ENCODE measurements at regions not wholly inside any gene's neighbourhood (a gene's known extent, or its start where the extent isn't known, plus 50 kb on each side); places are given as distances from the start of the nearest gene placed in this dataset.

DNA sequence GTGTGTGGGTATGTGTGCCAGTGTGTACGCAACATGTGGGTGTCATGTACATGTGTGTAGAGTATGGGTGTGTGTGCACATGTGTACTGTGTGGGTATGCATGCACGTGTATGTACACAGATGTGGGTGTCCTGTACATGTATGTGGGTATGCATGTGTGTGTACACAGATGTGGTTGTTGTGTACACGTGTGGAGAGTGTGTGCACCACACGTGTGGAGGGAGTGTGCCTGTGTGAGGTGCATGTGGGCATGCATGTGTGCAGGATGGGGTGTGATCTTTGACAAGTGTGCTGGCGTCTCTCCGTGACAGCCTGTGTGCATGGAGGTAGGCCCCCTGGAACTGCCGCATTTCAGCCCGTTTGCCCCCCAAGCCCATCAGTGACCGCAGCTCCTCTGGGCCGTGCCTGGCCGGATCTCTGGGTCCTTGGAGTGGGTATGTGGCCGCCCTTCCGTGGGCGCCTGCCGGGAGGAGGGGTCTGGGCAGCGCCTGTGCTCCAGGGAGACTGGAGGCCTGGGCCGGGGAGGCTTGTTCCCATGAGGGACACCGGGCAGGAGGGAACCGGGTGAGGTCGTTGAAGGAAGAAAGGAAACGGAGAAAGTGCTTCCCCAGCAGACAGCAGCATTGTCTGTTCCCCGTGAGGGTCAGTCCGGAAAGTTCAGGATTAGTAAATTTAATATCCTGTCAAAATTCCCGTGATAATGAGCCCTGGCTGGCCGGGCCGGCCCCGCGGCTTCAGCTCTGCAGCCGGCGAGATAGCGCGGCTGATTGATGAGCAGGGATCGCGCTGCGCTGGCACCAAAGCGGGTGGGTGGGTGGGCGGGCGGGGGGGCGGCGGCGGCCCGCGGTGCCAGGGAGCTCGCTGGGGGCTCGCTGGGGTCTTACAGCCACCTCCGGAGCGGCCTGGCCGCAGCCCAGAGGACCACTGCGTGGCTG lies 91.1 kb upstream of the SOX1 start:
- no peaks in the 10 kb centered on the region for H3K9me3 ChIP-seq (ENCODE audit: control insufficient read depth, low read length, poor library complexity, severe bottlenecking)
- ATAC-seq (no peak), DNase-seq (no peak)
- H3K4me1 Mint-ChIP-seq: no peaks in the 10 kb centered on the region
- no peak overlapping the region for H3K4me3 Mint-ChIP-seq
- no peak overlapping the region for H3K27ac Mint-ChIP-seq
- H3K27me3 Mint-ChIP-seq: peaks cover 12% of the 10 kb centered on the region
- H3K36me3 Mint-ChIP-seq (ENCODE audit: low read depth): no peaks in the 10 kb centered on the region

DNA sequence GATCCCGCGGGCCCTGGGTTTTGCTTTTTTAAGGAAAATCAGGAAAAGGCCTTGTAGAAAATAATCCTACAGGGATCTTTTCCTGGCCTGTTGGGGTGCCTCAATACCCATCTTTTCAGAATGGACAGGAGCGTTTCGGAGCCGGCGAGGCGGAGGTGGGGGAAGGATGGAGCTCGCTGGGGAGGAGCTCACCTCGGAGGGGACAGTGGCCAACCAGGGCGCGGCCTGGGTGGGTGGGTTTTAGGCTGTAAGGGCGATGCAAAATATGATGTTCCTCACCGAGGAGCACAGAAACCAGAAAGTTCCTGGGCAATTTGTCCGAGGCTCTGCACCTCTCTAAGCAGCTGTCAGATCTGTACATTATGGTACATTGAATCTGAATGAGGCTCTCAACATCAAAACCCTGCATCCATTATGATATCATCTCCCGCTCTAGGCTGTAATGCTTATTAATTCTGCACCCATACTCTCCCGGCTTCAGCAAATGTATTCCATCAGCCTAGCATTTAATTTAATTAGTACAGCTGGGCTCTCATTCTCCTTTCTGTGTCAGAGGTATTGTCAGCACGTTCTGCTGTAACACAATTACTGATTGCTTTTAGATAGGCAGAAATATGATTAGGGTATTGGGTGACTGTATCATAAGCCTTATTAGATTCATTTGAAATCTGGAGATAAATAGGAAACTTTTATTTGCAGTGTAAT lies 90.3 kb upstream of the SOX1 start:
- no peak for ATAC-seq
- H3K27me3 Mint-ChIP-seq: peaks cover 18% of the 10 kb centered on the region

DNA sequence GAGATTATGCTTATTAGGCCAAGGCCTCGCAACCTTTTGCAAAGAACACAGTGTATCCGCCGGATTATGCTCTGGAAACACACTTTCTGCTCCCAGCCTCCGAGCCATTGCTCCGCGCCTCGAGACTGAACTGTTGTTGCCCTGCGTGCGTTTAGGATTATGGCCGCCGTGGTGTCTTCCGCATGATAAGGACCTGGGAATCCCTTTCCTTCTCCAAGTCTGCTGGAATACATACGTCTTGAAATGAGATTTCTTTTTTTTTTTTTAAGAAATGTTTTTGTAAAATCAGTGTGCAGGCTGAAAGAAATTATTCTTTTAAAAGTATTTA lies 89.8 kb upstream of the SOX1 start:
- no peak overlapping the region for H3K27ac Mint-ChIP-seq
- H3K27me3 Mint-ChIP-seq: peaks cover 18% of the 10 kb centered on the region

More for the DNA sequence above, 90.3 kb upstream of the SOX1 start:
- Mint-ChIP-seq H3K36me3 (ENCODE audit: low read depth) (no peaks in the 10 kb centered on the region), H3K4me1 (no peaks in the 10 kb centered on the region), H3K27ac (no peak overlapping the region), H3K4me3 (no peak overlapping the region)
- DNase-seq: no peak
- no peaks in the 10 kb centered on the region for H3K9me3 ChIP-seq (ENCODE audit: control insufficient read depth, low read length, poor library complexity, severe bottlenecking)

DNA sequence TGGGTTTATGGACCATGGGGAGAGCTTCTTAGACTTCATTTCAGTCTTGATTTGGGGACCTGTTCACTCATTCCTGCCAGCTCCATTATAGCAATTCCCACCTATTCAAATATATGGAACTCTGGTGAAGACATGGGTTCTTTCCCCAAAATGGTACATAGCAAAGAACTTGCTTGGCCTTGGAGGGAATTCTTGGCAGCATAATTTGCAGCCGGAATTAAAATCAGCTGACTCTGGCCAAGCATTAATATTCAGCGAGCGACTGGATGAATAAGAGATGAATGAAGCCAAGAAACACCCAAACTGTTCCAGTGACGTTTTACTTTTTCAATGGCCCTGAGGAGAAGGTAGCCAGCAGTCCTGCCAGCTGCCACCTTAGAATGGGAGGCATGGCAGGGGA lies 88.4 kb upstream of the SOX1 start:
- no peak overlapping the region for H3K27ac Mint-ChIP-seq
- no peaks in the 10 kb centered on the region for H3K9me3 ChIP-seq (ENCODE audit: control insufficient read depth, low read length, poor library complexity, severe bottlenecking)
- ATAC-seq: no peak
- DNase-seq: no peak
- no peaks in the 10 kb centered on the region for H3K4me1 Mint-ChIP-seq
- no peak overlapping the region for H3K4me3 Mint-ChIP-seq
- H3K27me3 Mint-ChIP-seq: peaks cover 18% of the 10 kb centered on the region
- no peaks in the 10 kb centered on the region for H3K36me3 Mint-ChIP-seq (ENCODE audit: low read depth)

More for the DNA sequence above, 89.8 kb upstream of the SOX1 start:
- Mint-ChIP-seq H3K4me3 (no peak overlapping the region), H3K4me1 (no peaks in the 10 kb centered on the region), H3K36me3 (ENCODE audit: low read depth) (no peaks in the 10 kb centered on the region)
- ATAC-seq (no peak), DNase-seq (no peak)
- no peaks in the 10 kb centered on the region for H3K9me3 ChIP-seq (ENCODE audit: control insufficient read depth, low read length, poor library complexity, severe bottlenecking)

DNA sequence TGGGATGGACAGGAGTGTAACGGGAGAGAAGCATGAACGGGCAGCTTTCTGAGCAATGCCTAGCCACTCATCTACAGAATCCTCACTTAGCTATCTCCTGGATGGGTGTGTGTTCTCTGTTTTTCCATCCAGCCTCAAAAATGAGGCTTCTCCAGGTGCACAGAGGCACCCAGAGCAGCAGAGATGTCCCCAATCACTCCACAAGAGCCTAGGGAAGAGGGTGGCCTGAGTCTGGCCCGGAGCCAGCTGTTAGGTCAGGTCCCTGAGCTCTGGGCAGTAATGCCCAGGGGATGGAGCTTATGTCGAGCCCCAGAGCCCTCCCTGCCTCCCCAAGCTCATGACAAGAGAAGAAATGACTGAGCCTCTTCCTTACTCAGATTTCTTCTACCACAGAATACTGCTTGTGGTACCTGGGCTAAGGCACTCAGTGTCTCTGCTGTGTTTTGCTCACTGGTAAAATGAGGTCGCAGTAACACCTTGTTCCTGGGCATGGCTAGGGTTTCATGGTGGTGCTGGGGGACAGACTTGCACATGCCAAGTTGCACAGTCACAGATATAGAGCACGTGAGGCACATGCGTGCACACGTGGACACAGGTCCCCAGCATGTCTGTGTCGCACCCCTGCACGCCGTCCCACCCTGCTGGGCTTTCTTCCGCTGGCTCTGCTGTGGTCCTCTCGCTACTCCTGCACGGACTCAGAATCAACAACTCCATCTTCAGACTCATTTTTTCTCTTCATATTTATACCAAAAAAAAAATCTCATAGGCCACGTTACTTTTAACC lies 86.6 kb upstream of the SOX1 start:
- H3K4me1 Mint-ChIP-seq: no peaks in the 10 kb centered on the region
- no peaks in the 10 kb centered on the region for H3K9me3 ChIP-seq (ENCODE audit: control insufficient read depth, low read length, poor library complexity, severe bottlenecking)
- DNase-seq (no peak), ATAC-seq (no peak)
- no peaks in the 10 kb centered on the region for H3K36me3 Mint-ChIP-seq (ENCODE audit: low read depth)
- H3K27ac Mint-ChIP-seq: no peak overlapping the region
- no peak overlapping the region for H3K4me3 Mint-ChIP-seq
- peaks cover 18% of the 10 kb centered on the region for H3K27me3 Mint-ChIP-seq

DNA sequence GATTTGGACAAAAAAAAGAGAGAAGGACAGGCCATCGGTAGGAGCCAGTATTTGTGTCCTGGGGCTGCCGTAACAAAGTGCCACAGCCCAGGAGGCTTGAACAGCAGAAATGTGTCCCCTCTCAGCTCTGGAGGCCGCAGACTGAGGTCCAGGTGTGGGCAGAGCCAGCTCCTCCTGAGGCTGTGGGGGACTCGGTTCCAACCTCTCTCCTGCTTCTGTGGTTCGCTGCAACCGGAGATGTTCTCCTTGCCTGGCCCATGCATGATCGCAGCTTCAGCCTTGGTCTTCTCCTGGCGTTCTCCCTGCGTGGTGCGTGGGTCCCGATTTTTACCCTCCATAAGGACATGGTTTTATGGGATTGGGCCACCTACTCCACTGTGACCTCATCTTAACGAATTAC lies 85.9 kb upstream of the SOX1 start:
- no peak overlapping the region for H3K27ac Mint-ChIP-seq
- no peaks in the 10 kb centered on the region for H3K4me1 Mint-ChIP-seq
- no peaks in the 10 kb centered on the region for H3K9me3 ChIP-seq (ENCODE audit: control insufficient read depth, low read length, poor library complexity, severe bottlenecking)
- H3K4me3 Mint-ChIP-seq: no peak overlapping the region
- ATAC-seq (no peak), DNase-seq (no peak)
- H3K36me3 Mint-ChIP-seq (ENCODE audit: low read depth): no peaks in the 10 kb centered on the region
- peaks cover 18% of the 10 kb centered on the region for H3K27me3 Mint-ChIP-seq

DNA sequence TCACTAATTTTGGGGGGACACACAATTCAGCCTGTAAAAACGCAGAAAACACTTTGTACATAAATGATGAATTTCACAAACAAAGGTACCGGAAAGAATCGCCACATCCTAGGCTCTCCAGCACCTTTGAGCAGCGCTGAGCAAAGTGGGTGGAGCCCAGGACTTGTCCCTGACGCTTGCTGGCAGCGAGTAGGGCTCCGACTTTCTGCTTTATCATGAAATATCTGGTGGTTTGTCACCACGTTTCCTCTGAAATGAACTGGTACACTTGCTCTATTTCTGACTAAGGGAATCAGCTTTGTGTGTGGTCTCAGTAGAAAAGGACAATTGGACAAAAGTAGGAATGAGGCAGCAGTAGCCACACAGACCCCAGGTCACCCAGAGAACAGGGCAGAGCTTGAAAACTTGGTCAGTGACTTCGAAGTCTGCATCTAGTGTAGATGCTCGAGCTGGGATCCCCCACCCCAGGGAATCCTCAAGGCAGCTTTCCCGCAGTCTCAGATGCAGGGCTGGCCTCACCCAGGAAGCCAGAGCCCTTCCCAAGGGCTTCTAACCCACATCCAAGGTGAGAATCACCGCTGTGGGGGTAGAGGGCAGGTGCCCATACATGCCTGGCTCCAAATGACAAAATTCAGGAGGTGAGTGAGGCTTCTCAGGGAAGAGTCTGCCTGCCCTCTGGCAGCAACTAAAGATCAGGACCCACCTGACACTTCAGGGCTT lies 85.3 kb upstream of the SOX1 start:
- no peaks in the 10 kb centered on the region for H3K9me3 ChIP-seq (ENCODE audit: control insufficient read depth, low read length, poor library complexity, severe bottlenecking)
- H3K4me1 Mint-ChIP-seq: no peaks in the 10 kb centered on the region
- no peaks in the 10 kb centered on the region for H3K36me3 Mint-ChIP-seq (ENCODE audit: low read depth)
- no peak overlapping the region for H3K27ac Mint-ChIP-seq
- DNase-seq (no peak), ATAC-seq (no peak)
- no peak overlapping the region for H3K4me3 Mint-ChIP-seq
- peaks cover 18% of the 10 kb centered on the region for H3K27me3 Mint-ChIP-seq

DNA sequence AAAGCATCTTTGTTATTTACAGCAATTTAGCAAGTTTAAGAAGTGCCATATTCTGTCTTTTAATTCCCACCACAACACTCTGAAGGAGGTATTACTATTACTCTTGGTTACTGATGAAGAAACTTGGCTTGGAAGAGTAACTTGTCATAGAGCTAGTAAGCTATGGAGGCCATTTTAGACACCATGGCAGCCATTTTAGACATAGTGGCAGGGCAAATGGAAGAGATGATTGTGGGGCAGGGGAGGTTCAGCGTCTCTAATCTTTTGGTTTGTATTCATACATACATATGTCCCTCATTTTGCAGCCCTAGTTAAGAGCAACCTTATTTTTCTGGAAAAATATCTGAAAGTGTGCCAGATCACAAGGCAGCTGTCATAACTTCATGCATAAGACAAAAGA lies 82.6 kb upstream of the SOX1 start:
- no peaks in the 10 kb centered on the region for H3K4me1 Mint-ChIP-seq
- H3K4me3 Mint-ChIP-seq: no peak overlapping the region
- ATAC-seq (no peak), DNase-seq (no peak)
- H3K36me3 Mint-ChIP-seq (ENCODE audit: low read depth): no peaks in the 10 kb centered on the region
- H3K27ac Mint-ChIP-seq: no peak overlapping the region
- no peaks in the 10 kb centered on the region for H3K9me3 ChIP-seq (ENCODE audit: control insufficient read depth, low read length, poor library complexity, severe bottlenecking)
- peaks cover 11% of the 10 kb centered on the region for H3K27me3 Mint-ChIP-seq

DNA sequence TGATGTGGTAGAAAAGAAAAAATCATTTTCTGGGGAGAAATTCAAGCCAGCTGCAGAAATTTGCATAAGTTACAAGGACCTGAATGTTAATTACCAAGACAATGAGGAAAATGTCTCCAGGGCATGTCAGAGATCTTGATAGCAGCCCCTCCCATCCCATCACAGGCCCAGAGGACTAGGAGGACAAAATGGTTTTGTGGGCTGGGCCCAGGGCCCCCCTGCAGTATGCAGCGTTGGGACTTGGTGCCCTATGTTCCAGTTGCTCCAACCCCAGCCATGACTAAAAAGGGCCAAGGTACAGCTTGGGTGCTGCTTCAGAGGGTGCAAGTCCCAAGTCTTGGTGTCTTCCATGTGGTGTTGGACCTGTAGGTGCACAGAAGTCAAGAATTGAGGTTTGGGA lies 76.6 kb upstream of the SOX1 start:
- Mint-ChIP-seq H3K27ac (no peak overlapping the region), H3K36me3 (ENCODE audit: low read depth) (no peaks in the 10 kb centered on the region), H3K4me1 (no peaks in the 10 kb centered on the region), H3K4me3 (no peak overlapping the region), H3K27me3 (no peaks in the 10 kb centered on the region)
- no peaks in the 10 kb centered on the region for H3K9me3 ChIP-seq (ENCODE audit: control insufficient read depth, low read length, poor library complexity, severe bottlenecking)
- ATAC-seq: no peak
- DNase-seq: no peak

DNA sequence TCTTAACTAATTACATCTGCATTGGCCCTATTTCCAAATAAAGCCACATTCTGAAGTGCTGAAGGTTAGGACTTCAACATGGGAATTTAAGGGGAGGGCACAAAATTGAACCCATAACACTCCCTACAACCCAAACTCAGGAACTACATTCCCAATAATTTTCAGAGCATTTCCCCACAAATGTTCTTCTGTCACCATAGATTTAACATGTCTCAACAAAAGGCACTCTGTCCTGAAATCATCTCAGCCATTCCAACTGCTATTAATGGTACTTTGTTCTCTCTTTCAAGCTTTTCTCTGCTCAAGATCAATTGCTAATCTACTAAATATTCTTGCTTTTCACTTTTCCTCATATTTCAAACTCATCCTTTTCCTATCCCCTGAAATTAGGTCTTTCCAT lies 74.0 kb upstream of the SOX1 start:
- no peaks in the 10 kb centered on the region for H3K9me3 ChIP-seq (ENCODE audit: control insufficient read depth, low read length, poor library complexity, severe bottlenecking)
- H3K27ac Mint-ChIP-seq: no peak overlapping the region
- no peaks in the 10 kb centered on the region for H3K4me1 Mint-ChIP-seq
- DNase-seq: no peak
- H3K36me3 Mint-ChIP-seq (ENCODE audit: low read depth): no peaks in the 10 kb centered on the region
- H3K27me3 Mint-ChIP-seq: peaks cover 1% of the 10 kb centered on the region
- no peak for ATAC-seq
- no peak overlapping the region for H3K4me3 Mint-ChIP-seq

DNA sequence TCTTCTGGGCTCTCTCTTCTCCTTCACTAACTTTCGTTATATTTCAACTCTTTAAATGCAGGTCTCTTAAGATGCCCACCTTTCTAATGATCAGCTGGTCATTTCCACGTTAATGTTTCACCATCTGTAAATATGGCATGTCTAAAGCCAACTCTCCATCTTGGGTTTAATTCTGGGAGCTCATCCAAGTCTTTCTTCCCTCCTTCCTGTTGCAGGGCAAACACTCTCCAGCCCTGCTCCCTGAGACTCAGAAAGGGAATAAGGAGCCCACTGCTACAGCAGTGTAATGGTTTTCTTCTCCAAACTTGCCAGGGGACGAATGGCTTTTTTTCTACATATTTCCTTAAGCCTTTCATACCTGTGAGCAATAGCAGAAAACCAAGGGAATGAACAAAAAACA lies 73.3 kb upstream of the SOX1 start:
- DNase-seq: no peak
- Mint-ChIP-seq H3K27ac (no peak overlapping the region), H3K4me3 (no peak overlapping the region), H3K36me3 (ENCODE audit: low read depth) (no peaks in the 10 kb centered on the region), H3K27me3 (peaks cover 9% of the 10 kb centered on the region), H3K4me1 (no peaks in the 10 kb centered on the region)
- no peak for ATAC-seq
- H3K9me3 ChIP-seq (ENCODE audit: control insufficient read depth, low read length, poor library complexity, severe bottlenecking): no peaks in the 10 kb centered on the region

DNA sequence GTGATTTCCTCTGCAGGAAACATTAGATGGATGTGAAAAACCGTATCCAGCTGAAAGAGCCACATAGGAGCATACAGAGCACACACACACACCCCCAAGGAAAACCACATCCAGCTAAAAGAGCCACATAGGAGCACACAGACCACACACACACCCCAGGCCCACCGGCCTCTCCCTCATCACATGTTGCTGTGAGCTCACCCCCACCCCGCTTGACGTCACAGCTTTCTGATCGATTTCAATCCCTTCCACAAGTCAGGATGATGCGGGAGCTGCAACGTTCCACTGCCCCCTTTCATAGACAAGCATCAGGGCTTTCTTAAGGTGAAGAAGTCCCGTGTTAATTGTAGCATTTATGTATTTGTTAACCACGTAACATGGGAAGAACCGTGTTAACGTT lies 72.4 kb upstream of the SOX1 start:
- no peaks in the 10 kb centered on the region for H3K36me3 Mint-ChIP-seq (ENCODE audit: low read depth)
- H3K4me1 Mint-ChIP-seq: no peaks in the 10 kb centered on the region
- ATAC-seq (no peak), DNase-seq (no peak)
- H3K4me3 Mint-ChIP-seq: no peak overlapping the region
- peaks cover 14% of the 10 kb centered on the region for H3K27me3 Mint-ChIP-seq
- no peak overlapping the region for H3K27ac Mint-ChIP-seq
- no peaks in the 10 kb centered on the region for H3K9me3 ChIP-seq (ENCODE audit: control insufficient read depth, low read length, poor library complexity, severe bottlenecking)

DNA sequence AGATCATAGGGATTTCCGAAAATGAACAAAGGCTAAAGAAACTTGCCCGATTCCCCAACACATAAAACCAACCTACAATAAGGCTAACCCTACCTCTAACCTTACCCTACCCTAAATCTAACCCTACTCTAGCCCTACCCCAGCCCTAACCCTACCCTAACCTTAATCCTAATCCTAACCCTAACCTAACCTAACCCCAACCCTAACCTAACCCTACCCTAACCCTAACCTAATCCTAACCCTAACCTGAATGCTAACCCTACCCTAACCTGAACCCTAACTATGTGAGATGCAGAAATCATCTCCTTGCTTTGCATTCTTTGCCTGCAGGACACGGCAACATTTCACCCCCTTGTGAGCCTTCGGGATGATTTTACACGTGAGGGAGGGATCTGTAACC lies 67.6 kb upstream of the SOX1 start:
- no peaks in the 10 kb centered on the region for H3K36me3 Mint-ChIP-seq (ENCODE audit: low read depth)
- peaks cover 14% of the 10 kb centered on the region for H3K27me3 Mint-ChIP-seq
- no peak for DNase-seq
- no peaks in the 10 kb centered on the region for H3K9me3 ChIP-seq (ENCODE audit: control insufficient read depth, low read length, poor library complexity, severe bottlenecking)
- H3K4me3 Mint-ChIP-seq: no peak overlapping the region
- ATAC-seq: no peak
- no peak overlapping the region for H3K27ac Mint-ChIP-seq
- no peaks in the 10 kb centered on the region for H3K4me1 Mint-ChIP-seq

Measured in T-helper 17 cell (primary cell).